HCT116 (cell line): ENCODE measurements at regions not wholly inside any gene's neighbourhood (a gene's known extent, or its start where the extent isn't known, plus 50 kb on each side); places are given as distances from the start of the nearest gene placed in this dataset.

Experiments used
- ATAC-seq: fragments of 200-7000 bp; cut with Tn5 transposase; 2 replicates; pipeline ENCODE4 v1.9.1; 2020; ENCODE audit warnings: mild to moderate bottlenecking, moderate library complexity
- BruUV-seq: library from RNA; stranded (reverse); fragments of 400-500 nt; replicated peaks from 2 replicates; lab custom pipeline; 2021; lab: Mats Ljungman, UMichigan
- CTCF ChIA-PET: fragments of 300-600 bp; sonication (Branson Sonifier 250); formaldehyde crosslinking; loops from one replicate; lab custom pipeline; 2021; ENCODE audit warnings: antibody characterized with exemption; lab: Charles Lee
- POLR2A ChIA-PET: fragments of 300-600, 350-600 bp; sonication (Branson Sonifier 250); formaldehyde crosslinking; loops from one replicate; lab custom pipeline; 2021; ENCODE audit warnings: antibody characterized with exemption; lab: Charles Lee
- RAD21 ChIA-PET, 2 experiments: fragments of 300-600 bp; sonication (Branson Sonifier 250); formaldehyde crosslinking; loops; one replicate each; lab custom pipeline; 2023; ENCODE audit warnings: low total read pairs in 2 of 2; ENCODE audit not compliant: uncharacterized antibody in 2 of 2, unreplicated experiment in 2 of 2, low non-redundant PET in 1 of 2; lab: Charles Lee
- DNase-seq: peaks from one replicate; pipeline ENCODE4 v3.0.0-alpha.2; 2010; ENCODE audit warnings: low read depth, low spot score
- H2AFZ ChIP-seq: fragments of 200-600 bp; shearing (Covaris generic), sonication (generic); 2 replicates; pipeline ENCODE4 v1.6.1; 2017; ENCODE audit warnings: low read depth, mixed run types, mixed read lengths, antibody characterized with exemption, low read length; ENCODE audit not compliant: poor library complexity, severe bottlenecking
- H3K27ac ChIP-seq: 2 replicates; pipeline ENCODE4 v1.5.1; 2012; ENCODE audit warnings: low read depth, low read length
- H3K27me3 ChIP-seq: fragments of 200-600 bp; sonication (generic); 2 replicates; pipeline ENCODE4 v1.6.1; 2016; ENCODE audit warnings: mixed run types, low read length, mixed read lengths; ENCODE audit not compliant: insufficient read depth
- H3K36me3 ChIP-seq, 2 experiments: fragments of 200-500 bp in 1 of 2; fragments of 200-600 bp in 1 of 2; sonication (Bioruptor generic) in 1 of 2; sonication (generic) in 1 of 2; 2 replicates each; pipeline versions ENCODE4 v1.5.1 to v1.6.1; 2014 to 2016; ENCODE audit warnings: low read length in 2 of 2, inconsistent platforms in 1 of 2, mixed read lengths in 1 of 2, mixed run types in 1 of 2; ENCODE audit not compliant: insufficient read depth in 2 of 2, control insufficient read depth in 1 of 2
- H3K4me1 ChIP-seq, 2 experiments: fragments of 200-600 bp in 1 of 2; sonication (generic) in 1 of 2; 2 replicates each; pipeline versions ENCODE4 v1.5.1 to v1.6.1; 2012 to 2017; ENCODE audit warnings: low read length in 2 of 2, inconsistent platforms in 1 of 2, mild to moderate bottlenecking in 1 of 2, mixed read lengths in 1 of 2, mixed run types in 1 of 2, moderate library complexity in 1 of 2; ENCODE audit not compliant: insufficient read depth in 2 of 2, control insufficient read depth in 1 of 2
- H3K4me2 ChIP-seq: fragments of 200-600 bp; sonication (generic); 2 replicates; pipeline ENCODE4 v1.6.1; 2017; ENCODE audit warnings: mixed run types, low read length, mixed read lengths
- H3K4me3 ChIP-seq, 2 experiments: fragments of 200-600 bp in 1 of 2; sonication (generic) in 1 of 2; replicated peaks in 1 of 2; 2 replicates each; pipeline ENCODE4 v1.5.1; 2011 to 2016; ENCODE audit warnings: low read length in 2 of 2, control low read depth in 1 of 2, low read depth in 1 of 2, mild to moderate bottlenecking in 1 of 2, mixed read lengths in 1 of 2, mixed run types in 1 of 2
- H3K79me2 ChIP-seq: fragments of 200-600 bp; sonication (generic); 2 replicates; pipeline ENCODE4 v1.6.1; 2017; ENCODE audit warnings: mild to moderate bottlenecking, mixed run types, low read length, moderate library complexity, mixed read lengths; ENCODE audit not compliant: insufficient read depth
- H3K9ac ChIP-seq: fragments of 200-600 bp; sonication (generic); 2 replicates; pipeline ENCODE4 v1.6.1; 2016; ENCODE audit warnings: low read length, mixed read lengths
- H3K9me2 ChIP-seq: fragments of 200-600 bp; sonication (generic), shearing (Covaris generic); 2 replicates; pipeline ENCODE4 v1.6.1; 2017; ENCODE audit warnings: mixed run types, mild to moderate bottlenecking, moderate library complexity; ENCODE audit not compliant: insufficient read depth
- H3K9me3 ChIP-seq, 2 experiments: fragments of 200-500 bp in 1 of 2; fragments of 200-600 bp in 1 of 2; sonication (Bioruptor generic) in 1 of 2; sonication (generic) in 1 of 2; 2 replicates each; pipeline ENCODE4 v1.6.1; 2014 to 2017; ENCODE audit warnings: low read length in 2 of 2, mixed read lengths in 2 of 2, inconsistent platforms in 1 of 2, low read depth in 1 of 2, mild to moderate bottlenecking in 1 of 2, mixed run types in 1 of 2, moderate library complexity in 1 of 2; ENCODE audit not compliant: control insufficient read depth in 1 of 2, insufficient read depth in 1 of 2
- H4K20me1 ChIP-seq: fragments of 200-600 bp; sonication (generic), shearing (Covaris generic); 2 replicates; pipeline ENCODE4 v1.6.1; 2017; ENCODE audit warnings: mixed run types, mild to moderate bottlenecking, moderate library complexity; ENCODE audit not compliant: insufficient read depth
- ATF3 ChIP-seq: IDR thresholded peaks from 2 replicates; pipeline ENCODE4 v1.6.1; 2012
- CBX3 ChIP-seq: IDR thresholded peaks from 2 replicates; pipeline ENCODE4 v1.6.1; 2012; ENCODE audit warnings: low read depth
- CEBPB ChIP-seq: IDR thresholded peaks from 2 replicates; pipeline ENCODE4 v1.6.1; 2012; ENCODE audit warnings: low read depth
- CTCF ChIP-seq, 3 experiments: fragments of 200-600 bp in 1 of 3; sonication (generic) in 1 of 3; IDR thresholded peaks in 2 of 3; conservative IDR thresholded peaks in 1 of 3; 2 replicates each; pipeline ENCODE4 v1.5.1; 2012 to 2017; ENCODE audit warnings: low read depth in 2 of 3, low read length in 2 of 3, antibody characterized with exemption in 1 of 3, borderline replicate concordance in 1 of 3, control low read depth in 1 of 3, mild to moderate bottlenecking in 1 of 3, mixed read lengths in 1 of 3, mixed run types in 1 of 3, moderate library complexity in 1 of 3; ENCODE audit not compliant: insufficient read depth in 1 of 3
- EGR1 ChIP-seq: IDR thresholded peaks from 2 replicates; pipeline ENCODE4 v1.6.1; 2012; ENCODE audit warnings: low read depth
- ELF1 ChIP-seq: IDR thresholded peaks from 2 replicates; pipeline ENCODE4 v1.6.1; 2012; ENCODE audit warnings: low read depth, borderline replicate concordance
- EZH2 ChIP-seq: fragments of 200-600 bp; sonication (generic); IDR thresholded peaks from 2 replicates; pipeline ENCODE4 v1.6.1; 2017; ENCODE audit warnings: antibody characterized with exemption, mixed run types
- EZH2phosphoT487 ChIP-seq: fragments of 200-600 bp; IDR thresholded peaks from 2 replicates; pipeline ENCODE4 v1.6.1; 2018; ENCODE audit warnings: antibody characterized with exemption, borderline replicate concordance
- JUND ChIP-seq: IDR thresholded peaks from 2 replicates; pipeline ENCODE4 v1.6.1; 2012
- POLR2AphosphoS5 ChIP-seq: IDR thresholded peaks from 2 replicates; pipeline ENCODE4 v1.6.1; 2011; ENCODE audit warnings: mild to moderate bottlenecking, low read depth, low read length, moderate library complexity
- SIN3A ChIP-seq: IDR thresholded peaks from 2 replicates; pipeline ENCODE4 v1.6.1; 2012; ENCODE audit warnings: low read depth
- YY1 ChIP-seq: IDR thresholded peaks from 2 replicates; pipeline ENCODE4 v1.6.1; 2011; ENCODE audit warnings: low read length, low read depth, moderate library complexity, mild to moderate bottlenecking; ENCODE audit not compliant: insufficient replicate concordance; ENCODE audit errors: extremely low read depth
- ZNF274 ChIP-seq: fragments of 200-500 bp; sonication (Bioruptor generic); IDR thresholded peaks from 2 replicates; pipeline ENCODE4 v1.6.1; 2014; ENCODE audit warnings: mild to moderate bottlenecking, low read depth, low read length, inconsistent platforms
- intact Hi-C: fragments of 100-400 bp; cut with micrococcal nuclease; formaldehyde crosslinking; loops from 2 replicates; pipeline ENCODE4 v1.10.0; 2022

- Histone ChIP-seq H3K9me2 (no peaks in the 10 kb centered on the region; the same call in 1 of the 2 replicates), H3K79me2 (no peaks in the 10 kb centered on the region), H3K27me3 (no peaks in the 10 kb centered on the region), H3K9ac (no peak overlapping the region), H2AFZ (no peak overlapping the region), H3K4me1 (no peaks in the 10 kb centered on the region), H3K36me3 (no peaks in the 10 kb centered on the region), H3K27ac (no peak overlapping the region), H4K20me1 (no peaks in the 10 kb centered on the region), H3K4me3 (no peak overlapping the region), H3K4me2 (no peak overlapping the region), H3K9me3 (no peaks in the 10 kb centered on the region)
- intact Hi-C loops: no loop called here
- RAD21 ChIA-PET: no interaction called here
- CTCF ChIA-PET: no interaction called here
- no TSS peak for BruUV-seq
- ATAC-seq (no peak), DNase-seq (no peak)
- TF ChIP-seq ATF3: no peak
- no peak for TF ChIP-seq CTCF (IDR thresholded peaks at IDR 0.05 in 2 of 3, conservative IDR thresholded peaks at IDR 0.05 in 1 of 3; ENCODE audit: borderline replicate concordance in 1 of 3, insufficient read depth in 1 of 3, low read depth in 2 of 3, low read length in 2 of 3)
- TF ChIP-seq ELF1: no peak
- no peak for TF ChIP-seq SIN3A
- no peak for TF ChIP-seq EZH2
- no peak for TF ChIP-seq CEBPB
- TF ChIP-seq EZH2phosphoT487: no peak
- TF ChIP-seq CBX3: no peak
- no peak for TF ChIP-seq JUND
- no peak for TF ChIP-seq POLR2AphosphoS5
- no peak for TF ChIP-seq EGR1
- TF ChIP-seq ZNF274: no peak
- no peak for TF ChIP-seq YY1
- POLR2A ChIA-PET: no interaction called here
Measured at GRCh38 chr12:83665634-83666218, 979.0 kb downstream of the TMTC2 start.
